RWPE1 (cell line): ENCODE measurements at regions not wholly inside any gene's neighbourhood (a gene's known extent, or its start where the extent isn't known, plus 50 kb on each side); places are given as distances from the start of the nearest gene placed in this dataset.

Experiments
- CTCF ChIA-PET: fragments of 350-600 bp; sonication (Branson Sonifier 250); formaldehyde crosslinking; extraction: SDS; loops from one replicate; lab custom pipeline; 2021; lab: Yijun Ruan, JAX
- POLR2A ChIA-PET: fragments of 400-600 bp; formaldehyde crosslinking; extraction: SDS; loops from one replicate; lab custom pipeline; 2020; ENCODE audit warnings: antibody characterized with exemption; ENCODE audit not compliant: low non-redundant PET; lab: Yijun Ruan, JAX
- DNase-seq: peaks from one replicate; pipeline ENCODE4 v3.0.0; 2012; ENCODE audit warnings: low spot score
- H3K27ac ChIP-seq: fragments of 450-650 bp; 2 replicates; pipeline ENCODE4 v1.5.1; 2017
- TF ChIP-seq, protein P1 (sequence below): fragments of 450-650 bp; conservative IDR thresholded peaks from 2 replicates; pipeline ENCODE4 v1.5.1; 2017; ENCODE audit warnings: low read depth, mild to moderate bottlenecking

DNA sequence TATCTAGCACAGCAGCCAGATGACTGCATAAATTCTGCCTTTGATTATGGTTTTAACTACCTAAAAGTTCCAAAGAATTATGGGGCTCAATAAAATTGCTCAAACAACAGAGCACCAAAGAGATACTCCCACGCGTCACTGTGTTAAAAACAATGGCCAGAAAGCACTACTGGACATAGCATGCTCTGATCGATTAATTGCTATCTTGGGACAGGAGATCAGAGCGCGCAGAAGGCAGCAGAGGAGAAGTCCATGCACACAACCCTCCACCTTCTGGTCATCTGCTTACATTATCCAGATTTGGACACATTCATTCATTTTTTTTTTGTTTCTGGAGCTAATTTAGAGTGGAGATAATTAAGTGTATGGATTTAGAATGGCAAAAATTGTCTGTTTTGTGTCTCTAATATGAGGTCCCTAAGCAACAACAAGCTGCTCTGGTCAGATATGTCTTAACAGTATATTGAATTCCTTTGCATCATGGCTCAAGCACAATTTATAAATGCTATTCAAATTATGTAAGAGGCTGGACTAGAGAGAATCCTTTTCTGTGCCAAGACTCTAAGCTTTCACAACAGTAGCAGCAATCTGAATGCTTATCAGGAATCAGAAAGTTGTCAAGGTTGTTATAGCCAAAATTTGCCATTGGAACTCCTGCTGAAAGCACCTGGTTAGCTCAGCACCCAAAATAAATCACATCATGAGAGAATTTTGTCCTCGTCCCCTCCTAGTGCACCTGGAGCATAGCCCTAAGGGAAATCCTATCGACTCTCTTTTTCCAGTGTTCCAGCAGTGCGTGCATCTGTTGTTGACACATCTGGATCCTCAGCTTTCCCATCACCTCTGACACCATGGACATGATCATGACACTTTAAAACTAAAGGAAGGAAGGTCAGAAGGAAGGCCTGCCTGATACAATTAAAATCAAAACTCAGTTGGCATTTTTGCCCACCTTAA is 98.6 kb upstream of the HMHB1 start:
- TF ChIP-seq, protein P1, sequence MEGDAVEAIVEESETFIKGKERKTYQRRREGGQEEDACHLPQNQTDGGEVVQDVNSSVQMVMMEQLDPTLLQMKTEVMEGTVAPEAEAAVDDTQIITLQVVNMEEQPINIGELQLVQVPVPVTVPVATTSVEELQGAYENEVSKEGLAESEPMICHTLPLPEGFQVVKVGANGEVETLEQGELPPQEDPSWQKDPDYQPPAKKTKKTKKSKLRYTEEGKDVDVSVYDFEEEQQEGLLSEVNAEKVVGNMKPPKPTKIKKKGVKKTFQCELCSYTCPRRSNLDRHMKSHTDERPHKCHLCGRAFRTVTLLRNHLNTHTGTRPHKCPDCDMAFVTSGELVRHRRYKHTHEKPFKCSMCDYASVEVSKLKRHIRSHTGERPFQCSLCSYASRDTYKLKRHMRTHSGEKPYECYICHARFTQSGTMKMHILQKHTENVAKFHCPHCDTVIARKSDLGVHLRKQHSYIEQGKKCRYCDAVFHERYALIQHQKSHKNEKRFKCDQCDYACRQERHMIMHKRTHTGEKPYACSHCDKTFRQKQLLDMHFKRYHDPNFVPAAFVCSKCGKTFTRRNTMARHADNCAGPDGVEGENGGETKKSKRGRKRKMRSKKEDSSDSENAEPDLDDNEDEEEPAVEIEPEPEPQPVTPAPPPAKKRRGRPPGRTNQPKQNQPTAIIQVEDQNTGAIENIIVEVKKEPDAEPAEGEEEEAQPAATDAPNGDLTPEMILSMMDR, result no peak
- DNase-seq, result no peak
- ChIA-PET POLR2A (no interaction called here), CTCF (interaction anchor here (0.5 to 0.6 kb wide), 2 partner anchors 44 to 392 kb away, joined by 3 read pairs; no protein-coding TSS in a partner anchor)
- H3K27ac ChIP-seq, result no peak overlapping the region

DNA sequence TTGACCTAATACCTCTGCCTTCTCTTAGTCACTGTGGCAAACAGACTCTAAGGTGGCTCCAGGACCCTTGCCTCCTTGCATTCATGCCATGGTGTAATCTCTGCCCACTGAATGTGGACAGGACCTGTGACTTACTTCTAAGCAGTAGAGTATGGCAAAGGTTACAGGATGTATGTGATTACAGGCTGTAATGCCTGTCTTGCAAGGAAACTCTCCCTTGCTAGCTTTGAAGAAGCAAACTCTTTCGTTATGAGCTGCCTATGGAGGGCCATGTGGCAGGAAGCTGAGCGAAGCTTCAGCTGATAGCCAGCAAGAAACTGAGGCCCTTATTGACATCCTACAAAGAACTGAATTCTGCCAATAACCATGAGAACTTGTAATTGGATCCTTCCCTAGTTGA is 103.3 kb upstream of the HMHB1 start:
- POLR2A ChIA-PET, result no interaction called here
- no peak overlapping the region for H3K27ac ChIP-seq

DNA sequence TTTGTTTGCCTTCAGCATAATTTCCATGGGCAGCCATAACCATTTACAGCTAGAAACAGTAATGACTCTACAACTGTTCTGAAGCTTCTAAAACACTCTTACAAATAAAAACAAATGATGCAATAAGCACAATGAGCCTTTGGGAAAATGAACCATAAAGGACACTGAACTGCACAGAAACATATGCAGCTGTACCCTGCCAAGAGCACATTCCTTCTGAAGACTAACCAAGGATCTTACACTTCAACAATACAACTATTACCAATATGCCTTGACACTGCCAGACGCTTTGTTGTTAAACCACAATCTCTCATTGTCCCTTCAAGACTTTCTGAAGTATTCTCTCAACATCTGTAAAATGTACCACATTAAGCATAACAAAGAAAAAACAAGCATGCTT is 104.2 kb upstream of the HMHB1 start:
- TF ChIP-seq, protein P1, result no peak
- no peak for DNase-seq
- ChIA-PET CTCF (interaction anchor here (1.0 kb wide), 1 partner anchor 21 kb away, joined by 3 read pairs; no protein-coding TSS in a partner anchor), POLR2A (no interaction called here)
- H3K27ac ChIP-seq, result no peak overlapping the region

More for the DNA sequence above, 103.3 kb upstream of the HMHB1 start:
- DNase-seq, result no peak
- TF ChIP-seq, protein P1, result no peak
- CTCF ChIA-PET, result interaction anchor here (1.0 kb wide), 1 partner anchor 20 kb away, joined by 3 read pairs; no protein-coding TSS in a partner anchor

DNA sequence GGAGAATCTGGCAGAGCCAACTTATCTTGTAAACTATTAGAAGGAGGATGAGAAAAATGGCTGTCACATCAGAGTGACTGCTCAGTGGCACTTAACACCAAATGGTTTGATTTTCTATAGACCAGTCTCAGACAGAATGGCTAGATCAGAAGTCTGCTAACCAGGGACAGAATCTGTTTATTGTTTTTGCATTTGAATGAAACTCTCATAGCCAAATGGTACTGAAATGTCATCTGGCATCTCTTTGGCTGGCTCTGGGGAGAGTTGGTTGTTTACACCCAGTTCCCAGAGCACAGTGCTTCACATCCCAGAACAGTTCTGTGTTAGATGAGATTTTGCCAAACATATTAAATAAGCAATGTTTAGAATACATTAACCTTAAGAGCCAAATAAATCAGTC is 106.6 kb upstream of the HMHB1 start:
- TF ChIP-seq, protein P1, result no peak
- no peak for DNase-seq
- POLR2A ChIA-PET, result no interaction called here
- H3K27ac ChIP-seq, result no peak overlapping the region
- CTCF ChIA-PET, result interaction anchor here (1.0 kb wide), 1 partner anchor 60 kb away, joined by 3 read pairs; no protein-coding TSS in a partner anchor

DNA sequence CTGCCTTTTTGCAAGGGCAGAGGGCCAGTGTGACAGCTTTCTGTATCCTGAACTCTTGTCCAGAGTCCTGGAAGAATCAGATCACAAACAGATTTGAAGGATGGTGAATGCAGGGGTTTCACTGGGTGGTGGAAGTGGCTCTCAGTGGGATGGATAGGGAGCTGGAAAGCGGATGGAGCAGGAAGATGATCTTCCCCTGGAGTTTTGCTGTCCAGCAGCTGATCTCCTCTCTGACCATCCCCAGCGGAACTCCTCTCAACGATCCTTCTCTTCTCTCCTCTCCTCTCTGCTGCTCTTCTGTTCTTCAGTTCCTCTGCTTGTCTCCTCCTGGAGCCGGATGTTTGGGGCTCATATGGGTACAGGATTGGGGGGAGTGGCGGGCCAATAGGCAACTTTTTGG is 108.3 kb upstream of the HMHB1 start:
- TF ChIP-seq, protein P1, result no peak
- H3K27ac ChIP-seq, result no peak overlapping the region
- CTCF ChIA-PET, result no interaction called here
- DNase-seq, result no peak
- POLR2A ChIA-PET, result no interaction called here

DNA sequence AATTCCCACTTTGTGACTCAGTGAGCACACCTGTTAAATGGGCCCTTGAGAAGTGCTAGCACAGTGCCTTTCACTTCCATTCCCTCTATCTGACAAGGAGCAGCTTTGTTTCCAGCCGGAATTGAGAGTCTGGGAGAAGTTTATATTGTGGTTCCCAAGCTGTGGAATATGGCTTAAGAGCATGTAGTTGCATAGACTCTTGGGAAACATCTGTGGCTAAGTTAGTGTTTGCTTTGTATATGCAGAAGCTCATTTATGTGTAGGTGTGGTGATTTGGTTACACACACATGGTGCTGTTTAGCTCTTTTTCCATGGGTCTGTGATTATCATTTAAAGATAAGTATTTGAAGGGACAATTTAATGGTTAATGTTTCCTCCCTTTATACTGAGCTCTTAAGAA is 110.5 kb upstream of the HMHB1 start:
- TF ChIP-seq, protein P1, result no peak
- ChIA-PET CTCF (interaction anchor here (0.7 kb wide), 1 partner anchor 256 kb away, joined by 7 read pairs; no protein-coding TSS in a partner anchor), POLR2A (interaction anchor here (0.6 kb wide), 1 partner anchor 75 kb away, joined by 3 read pairs; no protein-coding TSS in a partner anchor)
- no peak overlapping the region for H3K27ac ChIP-seq
- DNase-seq, result no peak
